Osteoblast (primary cell): ENCODE measurements at regions not wholly inside any gene's neighbourhood (a gene's known extent, or its start where the extent isn't known, plus 50 kb on each side); places are given as distances from the start of the nearest gene placed in this dataset.

ENCODE experiments used
- DNase-seq: peaks from one replicate; pipeline ENCODE4 v3.0.0; 2011; ENCODE audit warnings: low spot score, mixed read lengths; ENCODE audit not compliant: insufficient read length; ENCODE audit errors: missing footprints
- H2AFZ ChIP-seq: 2 replicates; pipeline ENCODE4 v1.6.0; 2011; ENCODE audit warnings: mild to moderate bottlenecking, low read length
- H3K27ac ChIP-seq: 2 replicates; pipeline ENCODE4 v1.5.1; 2011; ENCODE audit warnings: mild to moderate bottlenecking, low read depth, low read length, moderate library complexity
- H3K27me3 ChIP-seq: 2 replicates; pipeline ENCODE4 v1.6.0; 2012; ENCODE audit warnings: mild to moderate bottlenecking, control low read depth, inconsistent platforms, low read length, moderate library complexity; ENCODE audit not compliant: insufficient read depth
- H3K36me3 ChIP-seq: 2 replicates; pipeline ENCODE4 v1.5.1; 2011; ENCODE audit warnings: mild to moderate bottlenecking, low read length, control low read depth, moderate library complexity; ENCODE audit not compliant: insufficient read depth
- H3K4me1 ChIP-seq: 2 replicates; pipeline ENCODE4 v1.5.1; 2011; ENCODE audit warnings: mild to moderate bottlenecking, low read length, control low read depth, moderate library complexity; ENCODE audit not compliant: insufficient read depth
- H3K4me2 ChIP-seq: 2 replicates; pipeline ENCODE4 v1.6.0; 2011; ENCODE audit warnings: mild to moderate bottlenecking, low read length; ENCODE audit not compliant: insufficient read depth
- H3K4me3 ChIP-seq: fragments of 200-600 bp; sonication (generic); 3 replicates; pipeline ENCODE4 v1.5.1; 2012; ENCODE audit warnings: mild to moderate bottlenecking, low read length, inconsistent platforms; ENCODE audit not compliant: insufficient read depth
- H3K79me2 ChIP-seq: 2 replicates; pipeline ENCODE4 v1.6.0; 2012; ENCODE audit warnings: mild to moderate bottlenecking, low read length, control low read depth, inconsistent platforms; ENCODE audit not compliant: insufficient read depth
- H3K9me3 ChIP-seq: 2 replicates; pipeline ENCODE4 v1.5.1; 2011; ENCODE audit warnings: low read depth, low read length, control low read depth
- H4K20me1 ChIP-seq: 2 replicates; pipeline ENCODE4 v1.6.0; 2012; ENCODE audit warnings: mild to moderate bottlenecking, low read length, control low read depth; ENCODE audit not compliant: insufficient read depth
- TF ChIP-seq, protein P1 (sequence below): IDR thresholded peaks from 2 replicates; pipeline ENCODE4 v1.5.1; 2011; ENCODE audit warnings: mild to moderate bottlenecking, low read depth, low read length, moderate library complexity; ENCODE audit errors: extremely low read depth

DNA sequence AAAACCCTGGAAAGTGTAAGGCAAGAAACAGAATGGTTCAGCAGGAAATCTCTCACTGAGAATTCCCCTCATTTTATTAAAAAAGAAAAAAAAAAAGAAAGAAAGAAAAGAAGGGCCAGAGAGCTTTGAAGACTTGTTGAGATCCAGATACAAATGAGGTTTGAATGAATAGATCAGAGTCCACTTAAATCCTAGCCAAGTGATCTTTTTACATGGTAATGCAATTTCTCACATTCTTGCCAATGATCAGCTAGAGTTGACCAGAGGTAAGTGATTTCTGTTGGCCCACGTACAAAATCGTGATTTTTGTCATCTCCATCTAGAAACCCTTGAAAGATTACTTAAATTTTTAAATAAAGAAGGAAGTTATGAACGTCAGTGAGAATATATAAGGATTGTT, 261.5 kb upstream of the PCSK5 start:
- Histone ChIP-seq H2AFZ (no peak overlapping the region), H3K27me3 (no peaks in the 10 kb centered on the region), H3K27ac (no peak overlapping the region), H3K9me3 (no peaks in the 10 kb centered on the region), H3K36me3 (no peaks in the 10 kb centered on the region), H3K4me2 (no peak overlapping the region), H3K4me1 (no peaks in the 10 kb centered on the region), H3K4me3 (no peak overlapping the region), H4K20me1 (no peaks in the 10 kb centered on the region), H3K79me2 (no peaks in the 10 kb centered on the region)
- TF ChIP-seq, protein P1, sequence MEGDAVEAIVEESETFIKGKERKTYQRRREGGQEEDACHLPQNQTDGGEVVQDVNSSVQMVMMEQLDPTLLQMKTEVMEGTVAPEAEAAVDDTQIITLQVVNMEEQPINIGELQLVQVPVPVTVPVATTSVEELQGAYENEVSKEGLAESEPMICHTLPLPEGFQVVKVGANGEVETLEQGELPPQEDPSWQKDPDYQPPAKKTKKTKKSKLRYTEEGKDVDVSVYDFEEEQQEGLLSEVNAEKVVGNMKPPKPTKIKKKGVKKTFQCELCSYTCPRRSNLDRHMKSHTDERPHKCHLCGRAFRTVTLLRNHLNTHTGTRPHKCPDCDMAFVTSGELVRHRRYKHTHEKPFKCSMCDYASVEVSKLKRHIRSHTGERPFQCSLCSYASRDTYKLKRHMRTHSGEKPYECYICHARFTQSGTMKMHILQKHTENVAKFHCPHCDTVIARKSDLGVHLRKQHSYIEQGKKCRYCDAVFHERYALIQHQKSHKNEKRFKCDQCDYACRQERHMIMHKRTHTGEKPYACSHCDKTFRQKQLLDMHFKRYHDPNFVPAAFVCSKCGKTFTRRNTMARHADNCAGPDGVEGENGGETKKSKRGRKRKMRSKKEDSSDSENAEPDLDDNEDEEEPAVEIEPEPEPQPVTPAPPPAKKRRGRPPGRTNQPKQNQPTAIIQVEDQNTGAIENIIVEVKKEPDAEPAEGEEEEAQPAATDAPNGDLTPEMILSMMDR, result no peak
- no peak for DNase-seq

DNA sequence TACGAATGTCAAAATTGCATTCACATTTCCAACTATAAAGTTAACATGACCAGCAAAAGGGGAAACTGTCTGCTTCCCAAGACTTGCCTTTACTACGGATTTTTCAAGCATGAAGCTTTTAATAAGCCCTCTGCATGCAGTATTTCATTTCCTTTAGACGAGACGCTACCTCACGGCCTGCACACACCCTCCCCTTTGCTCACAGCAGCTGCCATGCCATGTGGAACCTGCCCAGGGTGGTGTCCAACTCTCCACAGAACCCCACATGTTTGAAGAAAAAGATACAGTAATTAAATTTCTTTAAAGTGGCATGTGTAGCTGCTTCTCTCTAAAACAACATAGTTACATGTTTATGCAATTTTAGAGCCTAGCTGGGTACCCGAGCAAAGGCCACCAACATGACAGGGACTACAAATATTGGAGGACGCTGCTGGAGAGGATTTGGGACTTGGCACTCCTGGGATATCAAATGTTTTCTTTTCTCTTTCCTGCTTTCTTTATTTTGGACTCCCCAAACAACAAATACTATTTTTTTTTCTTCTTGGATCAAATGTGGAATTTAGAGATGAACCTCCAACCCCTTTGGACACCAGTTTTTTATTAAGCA, 256.9 kb upstream of the PCSK5 start:
- no peaks in the 10 kb centered on the region for H4K20me1 ChIP-seq
- DNase-seq, result no peak
- H2AFZ ChIP-seq, result no peak overlapping the region
- TF ChIP-seq, protein P1, result no peak
- H3K9me3 ChIP-seq, result no peaks in the 10 kb centered on the region
- no peaks in the 10 kb centered on the region for H3K79me2 ChIP-seq
- H3K36me3 ChIP-seq, result no peaks in the 10 kb centered on the region
- no peaks in the 10 kb centered on the region for H3K27me3 ChIP-seq
- no peak overlapping the region for H3K27ac ChIP-seq
- H3K4me2 ChIP-seq, result no peak overlapping the region
- H3K4me1 ChIP-seq, result no peaks in the 10 kb centered on the region
- no peak overlapping the region for H3K4me3 ChIP-seq

DNA sequence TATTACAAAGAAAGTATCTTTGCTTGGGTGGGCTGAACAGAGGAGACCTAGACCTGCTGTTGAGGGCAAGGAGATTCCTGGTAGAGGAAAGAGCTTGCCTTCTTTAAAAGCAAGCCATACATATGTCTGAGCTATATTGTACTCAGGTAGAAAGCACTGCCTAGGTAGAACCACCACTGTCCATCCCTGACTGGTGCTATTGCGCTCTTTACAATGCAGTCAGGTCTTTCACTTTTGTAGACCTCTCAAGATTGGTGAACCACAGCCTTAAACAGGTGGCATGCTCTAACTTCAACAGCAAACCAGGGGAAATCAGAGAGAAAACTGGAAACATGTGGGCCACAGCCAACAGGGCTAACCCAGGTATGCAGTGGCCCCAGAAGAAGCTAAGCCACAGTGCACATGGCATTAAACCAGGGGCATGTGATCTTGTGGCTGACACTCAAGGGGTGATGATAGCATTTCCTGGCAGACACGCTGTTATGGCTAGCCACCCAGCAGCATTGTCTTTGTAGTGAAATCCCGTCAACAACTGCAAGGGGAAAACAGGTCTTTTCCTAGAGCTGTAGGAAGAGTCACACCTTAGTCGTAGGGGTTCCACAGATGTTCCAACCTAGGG, 253.9 kb upstream of the PCSK5 start:
- H3K79me2 ChIP-seq, result no peaks in the 10 kb centered on the region
- no peaks in the 10 kb centered on the region for H3K36me3 ChIP-seq
- TF ChIP-seq, protein P1, result no peak
- no peak for DNase-seq
- H3K9me3 ChIP-seq, result no peaks in the 10 kb centered on the region
- H3K4me3 ChIP-seq, result no peak overlapping the region
- no peaks in the 10 kb centered on the region for H4K20me1 ChIP-seq
- H2AFZ ChIP-seq, result no peak overlapping the region
- H3K4me2 ChIP-seq, result no peak overlapping the region
- no peaks in the 10 kb centered on the region for H3K4me1 ChIP-seq
- no peak overlapping the region for H3K27ac ChIP-seq
- no peaks in the 10 kb centered on the region for H3K27me3 ChIP-seq

DNA sequence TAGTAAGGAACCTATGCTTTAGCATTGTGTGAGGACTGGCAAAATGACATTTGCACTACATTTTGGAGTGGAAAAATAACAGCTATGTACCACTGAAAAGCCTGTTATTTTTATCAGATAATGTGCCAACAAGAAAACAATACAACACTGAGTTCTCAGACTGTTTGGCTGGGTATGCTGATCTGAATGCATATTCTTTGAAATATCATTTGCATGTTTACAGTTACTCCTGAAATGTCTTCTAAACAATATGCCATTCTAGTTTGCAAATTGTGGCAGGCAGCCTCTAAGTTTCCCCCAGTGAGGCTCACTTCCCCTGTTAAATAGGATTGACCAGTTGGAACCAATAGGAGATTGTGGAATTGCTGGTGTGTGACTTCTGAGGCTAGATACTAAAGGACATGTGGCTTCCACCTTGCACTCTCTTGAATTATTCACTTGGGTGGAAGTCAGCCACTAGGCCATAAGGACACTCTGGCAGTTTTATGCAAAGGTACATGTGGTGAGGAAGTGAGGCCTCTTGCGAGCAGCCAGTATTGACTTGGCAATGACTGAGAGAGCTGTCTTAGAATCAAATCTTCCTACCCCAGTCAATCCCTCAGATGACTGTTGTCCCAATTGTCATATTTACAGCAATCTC, 250.4 kb upstream of the PCSK5 start:
- H4K20me1 ChIP-seq, result no peaks in the 10 kb centered on the region
- no peak overlapping the region for H3K27ac ChIP-seq
- TF ChIP-seq, protein P1, result no peak
- no peak overlapping the region for H3K4me3 ChIP-seq
- no peak for DNase-seq
- H3K36me3 ChIP-seq, result no peaks in the 10 kb centered on the region
- no peaks in the 10 kb centered on the region for H3K9me3 ChIP-seq
- H2AFZ ChIP-seq, result no peak overlapping the region
- no peaks in the 10 kb centered on the region for H3K4me1 ChIP-seq
- H3K27me3 ChIP-seq, result no peaks in the 10 kb centered on the region
- H3K4me2 ChIP-seq, result no peak overlapping the region
- no peaks in the 10 kb centered on the region for H3K79me2 ChIP-seq
